Skin epidermis (tissue), 12 donors: ENCODE measurements at regions not wholly inside any gene's neighbourhood (a gene's known extent, or its start where the extent isn't known, plus 50 kb on each side); places are given as distances from the start of the nearest gene placed in this dataset.
"Not testable (repeated sequence)": the region's sequence is repeated elsewhere in the genome, so short reads cannot be mapped to it uniquely, and the experiment has no call there.

Experiments
- H3K27ac ChIP-seq, 21 experiments: fragments of 200-600 bp; sonication (generic) in 11 of 21; one replicate each; pipeline ENCODE4 v1.5.0; 2020; ENCODE audit warnings: mild to moderate bottlenecking in 3 of 21, inconsistent platforms in 2 of 21, moderate library complexity in 2 of 21
- H3K4me3 ChIP-seq, 7 experiments: fragments of 200-600 bp; sonication (generic) in 2 of 7; one replicate each; pipeline ENCODE4 v1.5.0; 2020; ENCODE audit warnings: inconsistent platforms in 2 of 7, mild to moderate bottlenecking in 2 of 7, moderate library complexity in 1 of 7

- H3K27ac ChIP-seq: no peak overlapping the region
- H3K4me3 ChIP-seq: no peak overlapping the region
Observed at GRCh38 chr7:86391813-86392212, 251.9 kb upstream of the GRM3 start.

GRCh38 chr7:86375602-86376001, 268.1 kb upstream of the GRM3 start:
- not testable (repeated sequence) for H3K4me3 ChIP-seq, H3K27ac ChIP-seq

GRCh38 chr7:86372262-86372661, 271.4 kb upstream of the GRM3 start:
- Histone ChIP-seq H3K4me3 (no peak overlapping the region), H3K27ac (no peak overlapping the region)

- H3K27ac ChIP-seq: no peak overlapping the region
- no peak overlapping the region for H3K4me3 ChIP-seq
Observed at GRCh38 chr7:86366946-86367345, 276.8 kb upstream of the GRM3 start.

- H3K27ac ChIP-seq, H3K4me3 ChIP-seq: not testable (repeated sequence)
Observed at GRCh38 chr7:86340407-86340806, 303.3 kb upstream of the GRM3 start.

- no peak overlapping the region for H3K4me3 ChIP-seq
Observed at GRCh38 chr7:86339051-86339450, 304.7 kb upstream of the GRM3 start.

GRCh38 chr7:86328801-86329433, 314.8 kb upstream of the GRM3 start:
- Histone ChIP-seq H3K27ac (no peak overlapping the region), H3K4me3 (no peak overlapping the region)

More at GRCh38 chr7:86339051-86339450, 304.7 kb upstream of the GRM3 start:
- no peak overlapping the region for H3K27ac ChIP-seq

- no peak overlapping the region for H3K4me3 ChIP-seq
- H3K27ac ChIP-seq: no peak overlapping the region
Observed at GRCh38 chr7:86326847-86327246, 316.9 kb upstream of the GRM3 start.

GRCh38 chr7:86320889-86321288, 322.8 kb upstream of the GRM3 start:
- no peak overlapping the region for H3K27ac ChIP-seq
- no peak overlapping the region for H3K4me3 ChIP-seq

- Histone ChIP-seq H3K4me3 (no peak overlapping the region), H3K27ac (no peak overlapping the region)
Observed at GRCh38 chr7:86320341-86320740, 323.4 kb upstream of the GRM3 start.

GRCh38 chr7:86313842-86314241, 329.9 kb upstream of the GRM3 start:
- no peak overlapping the region for H3K27ac ChIP-seq
- H3K4me3 ChIP-seq: no peak overlapping the region

- H3K27ac ChIP-seq: no peak overlapping the region
- no peak overlapping the region for H3K4me3 ChIP-seq
Observed at GRCh38 chr7:86301301-86301700, 342.4 kb upstream of the GRM3 start.

- no peak overlapping the region for H3K27ac ChIP-seq
- H3K4me3 ChIP-seq: no peak overlapping the region
Observed at GRCh38 chr7:86295526-86295925, 348.2 kb upstream of the GRM3 start.

GRCh38 chr7:86282014-86282682, 361.6 kb upstream of the GRM3 start:
- Histone ChIP-seq H3K27ac (no peak overlapping the region), H3K4me3 (no peak overlapping the region)

GRCh38 chr7:86280150-86280549, 363.6 kb upstream of the GRM3 start:
- H3K4me3 ChIP-seq: no peak overlapping the region
- no peak overlapping the region for H3K27ac ChIP-seq

GRCh38 chr7:86262781-86263180, 380.9 kb upstream of the GRM3 start:
- H3K4me3 ChIP-seq: no peak overlapping the region

GRCh38 chr7:86257894-86258293, 385.8 kb upstream of the GRM3 start:
- Histone ChIP-seq H3K4me3 (no peak overlapping the region), H3K27ac (no peak overlapping the region)

More at GRCh38 chr7:86262781-86263180, 380.9 kb upstream of the GRM3 start:
- no peak overlapping the region for H3K27ac ChIP-seq

- Histone ChIP-seq H3K4me3 (no peak overlapping the region), H3K27ac (no peak overlapping the region)
Observed at GRCh38 chr7:86252406-86252805, 391.3 kb upstream of the GRM3 start.

GRCh38 chr7:86248977-86249376, 394.7 kb upstream of the GRM3 start:
- Histone ChIP-seq H3K4me3 (no peak overlapping the region), H3K27ac (no peak overlapping the region)

GRCh38 chr7:86243171-86243570, 400.5 kb upstream of the GRM3 start:
- no peak overlapping the region for H3K27ac ChIP-seq
- H3K4me3 ChIP-seq: no peak overlapping the region

- Histone ChIP-seq H3K27ac (no peak overlapping the region), H3K4me3 (no peak overlapping the region)
Observed at GRCh38 chr7:86226191-86226590, 417.5 kb upstream of the GRM3 start.

- H3K4me3 ChIP-seq: no peak overlapping the region
- no peak overlapping the region for H3K27ac ChIP-seq
Observed at GRCh38 chr7:86222806-86223205, 420.9 kb upstream of the GRM3 start.
